Liver (tissue), 8 donors: ENCODE measurements at regions not wholly inside any gene's neighbourhood (a gene's known extent, or its start where the extent isn't known, plus 50 kb on each side); places are given as distances from the start of the nearest gene placed in this dataset.

Experiments used
- DNase-seq: peaks from one replicate; pipeline ENCODE4 v3.0.0-alpha.2; 2017; ENCODE audit warnings: low spot score
- H3K27ac ChIP-seq, 2 donors: one replicate each; pipeline ENCODE4 v1.7.0; 2013; ENCODE audit warnings: inconsistent platforms in 2 of 2, low read length in 2 of 2, control low read depth in 1 of 2, low read depth in 1 of 2, mild to moderate bottlenecking in 1 of 2
- H3K27me3 ChIP-seq, 4 donors: one replicate each; pipeline versions ENCODE4 v1.6.1 to v1.7.0; 2013; ENCODE audit warnings: low read length in 3 of 4, inconsistent platforms in 1 of 4, mild to moderate bottlenecking in 1 of 4, moderate library complexity in 1 of 4; ENCODE audit not compliant: control insufficient read depth in 4 of 4, insufficient read depth in 4 of 4
- H3K36me3 ChIP-seq, 4 donors: one replicate each; pipeline versions ENCODE4 v1.6.1 to v1.7.0; 2013; ENCODE audit warnings: low read length in 3 of 4, mild to moderate bottlenecking in 3 of 4, low read depth in 1 of 4, moderate library complexity in 1 of 4; ENCODE audit not compliant: control insufficient read depth in 4 of 4, insufficient read depth in 3 of 4
- H3K4me1 ChIP-seq, 4 donors: one replicate each; pipeline versions ENCODE4 v1.6.1 to v1.7.0; 2013; ENCODE audit warnings: low read length in 3 of 4, mild to moderate bottlenecking in 3 of 4, moderate library complexity in 1 of 4; ENCODE audit not compliant: control insufficient read depth in 4 of 4, insufficient read depth in 4 of 4
- H3K4me3 ChIP-seq, 3 donors: one replicate each; pipeline versions ENCODE4 v1.6.1 to v1.7.0; 2013; ENCODE audit warnings: low read length in 3 of 3, control low read depth in 1 of 3, low read depth in 1 of 3, mild to moderate bottlenecking in 1 of 3
- H3K9ac ChIP-seq, 2 donors: one replicate each; pipeline ENCODE4 v1.7.0; 2013; ENCODE audit warnings: low read length in 2 of 2, mild to moderate bottlenecking in 2 of 2, moderate library complexity in 2 of 2, control low read depth in 1 of 2, low read depth in 1 of 2
- H3K9me3 ChIP-seq, 4 donors: one replicate each; pipeline versions ENCODE4 v1.6.1 to v1.7.0; 2013; ENCODE audit warnings: low read length in 3 of 4; ENCODE audit not compliant: control insufficient read depth in 4 of 4
- FOXA1 ChIP-seq: IDR thresholded peaks from 2 replicates; pipeline ENCODE4 v1.6.1; 2016; ENCODE audit warnings: antibody characterized with exemption
- FOXA2 ChIP-seq: IDR thresholded peaks from 2 replicates; pipeline ENCODE4 v1.6.1; 2016; ENCODE audit warnings: antibody characterized with exemption
- GABPA ChIP-seq, 2 donors: IDR thresholded peaks in 1 of 2; conservative IDR thresholded peaks in 1 of 2; 2 replicates each; pipeline ENCODE4 v1.6.1; 2016; ENCODE audit warnings: antibody characterized with exemption in 2 of 2, mild to moderate bottlenecking in 1 of 2, moderate library complexity in 1 of 2
- JUND ChIP-seq, 2 donors: IDR thresholded peaks; 2 replicates each; pipeline ENCODE4 v1.6.1; 2016; ENCODE audit warnings: antibody characterized with exemption in 2 of 2
- NR2F2 ChIP-seq: IDR thresholded peaks from 2 replicates; pipeline ENCODE4 v1.6.1; 2016; ENCODE audit warnings: antibody characterized with exemption
- RAD21 ChIP-seq, 2 donors: IDR thresholded peaks; 2 replicates each; pipeline ENCODE4 v1.6.1; 2016; ENCODE audit warnings: antibody characterized with exemption in 2 of 2, mild to moderate bottlenecking in 2 of 2
- RXRA ChIP-seq, 2 donors: IDR thresholded peaks; 2 replicates each; pipeline ENCODE4 v1.6.1; 2017 to 2018; ENCODE audit warnings: antibody characterized with exemption in 2 of 2, mild to moderate bottlenecking in 1 of 2
- SP1 ChIP-seq: IDR thresholded peaks from 2 replicates; pipeline ENCODE4 v1.6.1; 2018; ENCODE audit warnings: antibody characterized with exemption, mild to moderate bottlenecking
- TAF1 ChIP-seq: conservative IDR thresholded peaks from 2 replicates; pipeline ENCODE4 v1.6.1; 2016; ENCODE audit warnings: antibody characterized with exemption, mild to moderate bottlenecking
- YY1 ChIP-seq: IDR thresholded peaks from 2 replicates; pipeline ENCODE4 v1.6.1; 2016; ENCODE audit warnings: antibody characterized with exemption, mild to moderate bottlenecking
- WGBS: extraction: QIAGEN DNeasy Blood & Tissue Kit; methylation state at CpG from one replicate; pipeline ENCODE4 v1.1.7; 2013; 5-methylcytosine and 5-hydroxymethylcytosine counted together
- TF ChIP-seq, protein P1 (sequence below): IDR thresholded peaks from 2 replicates; pipeline ENCODE4 v1.6.1; 2016; ENCODE audit warnings: antibody characterized with exemption
- TF ChIP-seq, protein P2 (sequence below): IDR thresholded peaks from 2 replicates; pipeline ENCODE4 v1.6.1; 2016; ENCODE audit warnings: antibody characterized with exemption
- TF ChIP-seq, protein P3 (sequence below): IDR thresholded peaks from 2 replicates; pipeline ENCODE4 v1.6.1; 2016; ENCODE audit warnings: antibody characterized with exemption, mild to moderate bottlenecking
- TF ChIP-seq, protein P4 (sequence below): fragments of 150-350 bp; IDR thresholded peaks from 2 replicates; pipeline ENCODE4 v1.5.1; 2017; ENCODE audit warnings: improper control_type of control experiment, low read depth, low read length; ENCODE audit not compliant: missing input control
- TF ChIP-seq, protein P5 (sequence below): IDR thresholded peaks from 2 replicates; pipeline ENCODE4 v1.6.1; 2016; ENCODE audit warnings: antibody characterized with exemption
- donor health status: healthy.
- donor health status: healthy.
- donor health status: healthy.
- donor health status: healthy.
- donor health status: healthy.

DNA sequence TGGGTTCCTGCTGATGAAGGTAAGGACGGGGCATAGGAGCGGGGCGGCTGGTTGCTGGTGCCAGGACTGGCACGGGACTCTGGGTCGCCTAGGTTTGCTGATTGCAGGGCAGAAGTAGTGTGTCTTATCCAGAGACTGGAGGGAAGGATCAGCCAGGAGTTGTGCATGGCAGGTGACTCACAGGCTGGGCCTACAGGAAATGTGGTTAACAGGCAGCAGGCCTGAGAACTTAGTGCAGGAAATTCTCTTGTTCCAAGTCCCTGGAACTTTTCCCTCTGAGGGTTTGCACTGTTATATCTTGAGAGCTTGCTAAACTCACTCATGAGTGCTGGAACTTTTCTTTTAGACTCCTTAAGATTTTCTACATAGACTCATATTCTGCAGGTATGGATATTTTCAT lies 95.1 kb downstream of the ANXA2R start:
- 86% methylated on average over 5 of the region's 5 CpGs for WGBS
- TF ChIP-seq NR2F2 (no peak), GABPA (IDR thresholded peaks at IDR 0.05 in 1 of 2, conservative IDR thresholded peaks at IDR 0.05 in 1 of 2) (no peak), FOXA1 (no peak), RXRA (IDR thresholded peaks at IDR 0.05) (no peak), JUND (IDR thresholded peaks at IDR 0.05) (no peak), SP1 (no peak), RAD21 (IDR thresholded peaks at IDR 0.05) (no peak), TAF1 (no peak), YY1 (no peak), FOXA2 (no peak)
- TF ChIP-seq, protein P1, sequence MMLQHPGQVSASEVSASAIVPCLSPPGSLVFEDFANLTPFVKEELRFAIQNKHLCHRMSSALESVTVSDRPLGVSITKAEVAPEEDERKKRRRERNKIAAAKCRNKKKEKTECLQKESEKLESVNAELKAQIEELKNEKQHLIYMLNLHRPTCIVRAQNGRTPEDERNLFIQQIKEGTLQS, result no peak
- TF ChIP-seq, protein P2, sequence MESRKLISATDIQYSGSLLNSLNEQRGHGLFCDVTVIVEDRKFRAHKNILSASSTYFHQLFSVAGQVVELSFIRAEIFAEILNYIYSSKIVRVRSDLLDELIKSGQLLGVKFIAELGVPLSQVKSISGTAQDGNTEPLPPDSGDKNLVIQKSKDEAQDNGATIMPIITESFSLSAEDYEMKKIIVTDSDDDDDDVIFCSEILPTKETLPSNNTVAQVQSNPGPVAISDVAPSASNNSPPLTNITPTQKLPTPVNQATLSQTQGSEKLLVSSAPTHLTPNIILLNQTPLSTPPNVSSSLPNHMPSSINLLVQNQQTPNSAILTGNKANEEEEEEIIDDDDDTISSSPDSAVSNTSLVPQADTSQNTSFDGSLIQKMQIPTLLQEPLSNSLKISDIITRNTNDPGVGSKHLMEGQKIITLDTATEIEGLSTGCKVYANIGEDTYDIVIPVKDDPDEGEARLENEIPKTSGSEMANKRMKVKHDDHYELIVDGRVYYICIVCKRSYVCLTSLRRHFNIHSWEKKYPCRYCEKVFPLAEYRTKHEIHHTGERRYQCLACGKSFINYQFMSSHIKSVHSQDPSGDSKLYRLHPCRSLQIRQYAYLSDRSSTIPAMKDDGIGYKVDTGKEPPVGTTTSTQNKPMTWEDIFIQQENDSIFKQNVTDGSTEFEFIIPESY, result no peak
- TF ChIP-seq, protein P3, sequence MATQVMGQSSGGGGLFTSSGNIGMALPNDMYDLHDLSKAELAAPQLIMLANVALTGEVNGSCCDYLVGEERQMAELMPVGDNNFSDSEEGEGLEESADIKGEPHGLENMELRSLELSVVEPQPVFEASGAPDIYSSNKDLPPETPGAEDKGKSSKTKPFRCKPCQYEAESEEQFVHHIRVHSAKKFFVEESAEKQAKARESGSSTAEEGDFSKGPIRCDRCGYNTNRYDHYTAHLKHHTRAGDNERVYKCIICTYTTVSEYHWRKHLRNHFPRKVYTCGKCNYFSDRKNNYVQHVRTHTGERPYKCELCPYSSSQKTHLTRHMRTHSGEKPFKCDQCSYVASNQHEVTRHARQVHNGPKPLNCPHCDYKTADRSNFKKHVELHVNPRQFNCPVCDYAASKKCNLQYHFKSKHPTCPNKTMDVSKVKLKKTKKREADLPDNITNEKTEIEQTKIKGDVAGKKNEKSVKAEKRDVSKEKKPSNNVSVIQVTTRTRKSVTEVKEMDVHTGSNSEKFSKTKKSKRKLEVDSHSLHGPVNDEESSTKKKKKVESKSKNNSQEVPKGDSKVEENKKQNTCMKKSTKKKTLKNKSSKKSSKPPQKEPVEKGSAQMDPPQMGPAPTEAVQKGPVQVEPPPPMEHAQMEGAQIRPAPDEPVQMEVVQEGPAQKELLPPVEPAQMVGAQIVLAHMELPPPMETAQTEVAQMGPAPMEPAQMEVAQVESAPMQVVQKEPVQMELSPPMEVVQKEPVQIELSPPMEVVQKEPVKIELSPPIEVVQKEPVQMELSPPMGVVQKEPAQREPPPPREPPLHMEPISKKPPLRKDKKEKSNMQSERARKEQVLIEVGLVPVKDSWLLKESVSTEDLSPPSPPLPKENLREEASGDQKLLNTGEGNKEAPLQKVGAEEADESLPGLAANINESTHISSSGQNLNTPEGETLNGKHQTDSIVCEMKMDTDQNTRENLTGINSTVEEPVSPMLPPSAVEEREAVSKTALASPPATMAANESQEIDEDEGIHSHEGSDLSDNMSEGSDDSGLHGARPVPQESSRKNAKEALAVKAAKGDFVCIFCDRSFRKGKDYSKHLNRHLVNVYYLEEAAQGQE, result no peak
- TF ChIP-seq, protein P4, sequence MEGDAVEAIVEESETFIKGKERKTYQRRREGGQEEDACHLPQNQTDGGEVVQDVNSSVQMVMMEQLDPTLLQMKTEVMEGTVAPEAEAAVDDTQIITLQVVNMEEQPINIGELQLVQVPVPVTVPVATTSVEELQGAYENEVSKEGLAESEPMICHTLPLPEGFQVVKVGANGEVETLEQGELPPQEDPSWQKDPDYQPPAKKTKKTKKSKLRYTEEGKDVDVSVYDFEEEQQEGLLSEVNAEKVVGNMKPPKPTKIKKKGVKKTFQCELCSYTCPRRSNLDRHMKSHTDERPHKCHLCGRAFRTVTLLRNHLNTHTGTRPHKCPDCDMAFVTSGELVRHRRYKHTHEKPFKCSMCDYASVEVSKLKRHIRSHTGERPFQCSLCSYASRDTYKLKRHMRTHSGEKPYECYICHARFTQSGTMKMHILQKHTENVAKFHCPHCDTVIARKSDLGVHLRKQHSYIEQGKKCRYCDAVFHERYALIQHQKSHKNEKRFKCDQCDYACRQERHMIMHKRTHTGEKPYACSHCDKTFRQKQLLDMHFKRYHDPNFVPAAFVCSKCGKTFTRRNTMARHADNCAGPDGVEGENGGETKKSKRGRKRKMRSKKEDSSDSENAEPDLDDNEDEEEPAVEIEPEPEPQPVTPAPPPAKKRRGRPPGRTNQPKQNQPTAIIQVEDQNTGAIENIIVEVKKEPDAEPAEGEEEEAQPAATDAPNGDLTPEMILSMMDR, result no peak
- TF ChIP-seq, protein P5, sequence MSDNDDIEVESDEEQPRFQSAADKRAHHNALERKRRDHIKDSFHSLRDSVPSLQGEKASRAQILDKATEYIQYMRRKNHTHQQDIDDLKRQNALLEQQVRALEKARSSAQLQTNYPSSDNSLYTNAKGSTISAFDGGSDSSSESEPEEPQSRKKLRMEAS, result no peak
- no peak for DNase-seq
- Histone ChIP-seq H3K4me1 (no peaks in the 10 kb centered on the region), H3K4me3 (no peak overlapping the region), H3K9ac (no peak overlapping the region), H3K9me3 (peaks cover 0 to 5% (median 0%) of the 10 kb centered on the region in 4 donors), H3K27me3 (peaks cover 0 to 14% (median 6%) of the 10 kb centered on the region in 4 donors), H3K36me3 (no peaks in the 10 kb centered on the region), H3K27ac (no peak overlapping the region)
